ENCODE measurements at regions not wholly inside any gene's neighbourhood (a gene's known extent, or its start where the extent isn't known, plus 50 kb on each side); places are given as distances from the start of the nearest gene placed in this dataset.

DNA sequence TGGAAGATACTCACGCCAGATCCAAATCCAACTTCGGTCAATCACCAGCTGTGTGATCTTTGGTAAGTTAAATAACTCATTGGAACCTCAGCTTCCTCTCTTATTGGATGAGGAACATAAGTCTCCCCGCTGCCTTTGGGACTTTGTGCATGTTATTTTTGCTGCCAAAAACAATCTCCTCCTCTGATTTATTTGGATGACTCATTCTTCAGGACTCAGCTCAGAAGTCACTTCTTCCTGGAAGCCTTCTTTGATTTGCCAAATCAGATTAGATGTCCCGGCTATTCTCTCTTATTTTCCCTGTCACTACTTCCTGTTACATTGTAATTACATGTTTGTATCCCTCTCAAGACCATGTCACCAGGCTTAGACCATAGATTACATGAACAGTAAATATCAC is 138.0 kb upstream of the BOD1L1 start:
- Histone ChIP-seq H3K4me2 (ENCODE audit: insufficient read depth, low read length) (no peak overlapping the region), H3K9me3 (ENCODE audit: low read depth, low read length) (no peaks in the 10 kb centered on the region), H3K36me3 (ENCODE audit: insufficient read depth, low read length) (no peaks in the 10 kb centered on the region), H2AFZ (ENCODE audit: low read length) (no peak overlapping the region), H3K27me3 (ENCODE audit: insufficient read depth, low read length) (no peaks in the 10 kb centered on the region), H3K79me2 (ENCODE audit: insufficient read depth, low read length) (no peaks in the 10 kb centered on the region), H3K4me1 (ENCODE audit: insufficient read depth, low read length) (no peaks in the 10 kb centered on the region), H3K27ac (ENCODE audit: low read depth, low read length) (no peak overlapping the region), H4K20me1 (ENCODE audit: insufficient read depth, low read length) (no peaks in the 10 kb centered on the region), H3K4me3 (ENCODE audit: insufficient read depth, low read length) (no peak overlapping the region)
- no peak for DNase-seq (ENCODE audit: insufficient read length, low spot score, missing footprints)
- TF ChIP-seq, protein P1, sequence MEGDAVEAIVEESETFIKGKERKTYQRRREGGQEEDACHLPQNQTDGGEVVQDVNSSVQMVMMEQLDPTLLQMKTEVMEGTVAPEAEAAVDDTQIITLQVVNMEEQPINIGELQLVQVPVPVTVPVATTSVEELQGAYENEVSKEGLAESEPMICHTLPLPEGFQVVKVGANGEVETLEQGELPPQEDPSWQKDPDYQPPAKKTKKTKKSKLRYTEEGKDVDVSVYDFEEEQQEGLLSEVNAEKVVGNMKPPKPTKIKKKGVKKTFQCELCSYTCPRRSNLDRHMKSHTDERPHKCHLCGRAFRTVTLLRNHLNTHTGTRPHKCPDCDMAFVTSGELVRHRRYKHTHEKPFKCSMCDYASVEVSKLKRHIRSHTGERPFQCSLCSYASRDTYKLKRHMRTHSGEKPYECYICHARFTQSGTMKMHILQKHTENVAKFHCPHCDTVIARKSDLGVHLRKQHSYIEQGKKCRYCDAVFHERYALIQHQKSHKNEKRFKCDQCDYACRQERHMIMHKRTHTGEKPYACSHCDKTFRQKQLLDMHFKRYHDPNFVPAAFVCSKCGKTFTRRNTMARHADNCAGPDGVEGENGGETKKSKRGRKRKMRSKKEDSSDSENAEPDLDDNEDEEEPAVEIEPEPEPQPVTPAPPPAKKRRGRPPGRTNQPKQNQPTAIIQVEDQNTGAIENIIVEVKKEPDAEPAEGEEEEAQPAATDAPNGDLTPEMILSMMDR (IDR thresholded peaks at IDR 0.05; ENCODE audit: extremely low read depth, low read depth, low read length), result no peak

DNA sequence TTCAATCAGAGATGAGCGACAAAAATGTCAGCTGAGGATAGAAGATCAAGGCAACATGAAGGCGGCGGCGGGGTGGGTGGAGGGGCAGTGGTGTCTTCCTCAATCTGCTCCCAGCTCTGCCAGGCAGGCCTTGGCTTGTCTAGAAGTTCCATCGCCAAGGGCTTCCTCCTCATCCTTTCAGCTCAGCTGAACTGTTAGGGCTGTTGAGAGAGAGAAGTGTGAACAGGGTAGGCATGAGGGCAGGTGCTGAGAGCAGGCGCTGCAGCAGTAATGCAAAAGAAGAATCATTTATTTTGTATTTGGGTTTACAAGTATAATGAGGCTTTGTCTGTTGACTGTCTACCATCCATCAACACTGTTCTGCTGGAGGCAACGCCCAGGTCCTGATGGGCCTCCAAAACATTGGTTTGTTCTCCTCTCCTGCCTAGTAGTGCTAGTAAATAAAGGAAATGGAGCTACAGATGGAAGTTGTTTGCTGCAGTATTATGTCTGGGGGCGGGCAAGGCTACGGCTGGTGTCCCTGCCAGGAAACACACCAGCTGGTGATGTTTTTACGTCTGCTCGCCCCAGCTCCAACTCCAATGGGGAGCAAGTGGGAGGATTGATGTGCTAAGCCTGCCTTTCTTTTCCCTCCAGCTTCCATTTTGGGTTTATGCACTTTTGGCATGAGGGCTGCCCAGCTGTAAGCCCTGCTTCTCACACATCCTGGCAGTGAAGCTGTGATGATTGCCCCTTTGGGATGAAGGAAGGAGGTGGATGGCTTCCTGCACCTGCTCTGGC is 139.4 kb upstream of the BOD1L1 start:
- TF ChIP-seq, protein P1 (IDR thresholded peaks at IDR 0.05; ENCODE audit: extremely low read depth, low read depth, low read length), result no peak
- H3K4me3 ChIP-seq (ENCODE audit: insufficient read depth, low read length), result no peak overlapping the region
- H2AFZ ChIP-seq (ENCODE audit: low read length), result peak overlapping the region; percentile 43
- no peaks in the 10 kb centered on the region for H3K4me1 ChIP-seq (ENCODE audit: insufficient read depth, low read length)
- no peak for DNase-seq (ENCODE audit: insufficient read length, low spot score, missing footprints)
- no peaks in the 10 kb centered on the region for H3K9me3 ChIP-seq (ENCODE audit: low read depth, low read length)
- H3K36me3 ChIP-seq (ENCODE audit: insufficient read depth, low read length), result no peaks in the 10 kb centered on the region
- H3K27ac ChIP-seq (ENCODE audit: low read depth, low read length), result no peak overlapping the region
- no peaks in the 10 kb centered on the region for H4K20me1 ChIP-seq (ENCODE audit: insufficient read depth, low read length)
- no peaks in the 10 kb centered on the region for H3K27me3 ChIP-seq (ENCODE audit: insufficient read depth, low read length)
- H3K4me2 ChIP-seq (ENCODE audit: insufficient read depth, low read length), result no peak overlapping the region
- H3K79me2 ChIP-seq (ENCODE audit: insufficient read depth, low read length), result no peaks in the 10 kb centered on the region

DNA sequence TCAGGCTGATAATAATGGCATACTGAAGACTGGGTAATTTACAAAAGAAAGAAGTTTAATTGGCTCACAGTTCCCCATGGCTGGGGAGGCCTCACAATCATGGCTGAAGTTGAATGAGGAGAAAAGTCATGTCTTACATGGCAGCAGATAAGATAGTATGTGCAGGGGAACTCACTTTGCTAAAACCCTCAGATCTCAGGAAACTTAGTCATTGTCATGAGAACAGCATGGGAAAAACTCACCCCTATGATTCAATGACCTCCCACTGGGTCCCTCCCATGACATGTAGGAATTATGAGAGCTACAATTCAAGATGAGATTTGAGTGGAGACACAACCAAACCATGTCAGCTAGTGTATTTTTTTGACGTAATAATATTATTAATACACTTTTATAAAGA is 149.8 kb upstream of the BOD1L1 start:
- H3K36me3 ChIP-seq (ENCODE audit: insufficient read depth, low read length), result no peaks in the 10 kb centered on the region
- H2AFZ ChIP-seq (ENCODE audit: low read length), result no peak overlapping the region
- no peak overlapping the region for H3K4me3 ChIP-seq (ENCODE audit: insufficient read depth, low read length)
- no peaks in the 10 kb centered on the region for H3K9me3 ChIP-seq (ENCODE audit: low read depth, low read length)
- H4K20me1 ChIP-seq (ENCODE audit: insufficient read depth, low read length), result no peaks in the 10 kb centered on the region
- no peaks in the 10 kb centered on the region for H3K4me1 ChIP-seq (ENCODE audit: insufficient read depth, low read length)
- no peak for DNase-seq (ENCODE audit: insufficient read length, low spot score, missing footprints)
- no peak overlapping the region for H3K4me2 ChIP-seq (ENCODE audit: insufficient read depth, low read length)
- TF ChIP-seq, protein P1 (IDR thresholded peaks at IDR 0.05; ENCODE audit: extremely low read depth, low read depth, low read length), result no peak
- no peaks in the 10 kb centered on the region for H3K27me3 ChIP-seq (ENCODE audit: insufficient read depth, low read length)
- H3K79me2 ChIP-seq (ENCODE audit: insufficient read depth, low read length), result no peaks in the 10 kb centered on the region
- H3K27ac ChIP-seq (ENCODE audit: low read depth, low read length), result no peak overlapping the region

DNA sequence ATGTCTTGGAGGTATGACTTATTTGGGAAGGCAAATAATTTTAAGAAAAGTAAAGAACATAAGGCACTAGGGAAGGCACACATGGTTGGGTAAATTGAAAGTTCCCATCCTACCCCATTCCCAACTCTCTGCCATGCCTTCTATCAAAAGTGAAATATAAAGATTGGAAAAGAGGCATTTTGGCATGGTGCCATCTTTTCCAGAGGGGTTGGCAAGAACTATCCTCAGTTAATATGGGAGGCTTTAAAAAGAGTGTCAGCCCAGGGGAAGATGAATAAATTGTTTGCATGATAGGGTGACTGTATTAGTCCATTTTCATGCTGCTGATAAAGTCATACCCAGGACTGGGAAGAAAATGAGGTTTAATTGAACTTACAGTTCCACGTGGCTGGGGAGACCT is 150.8 kb upstream of the BOD1L1 start:
- H3K79me2 ChIP-seq (ENCODE audit: insufficient read depth, low read length), result no peaks in the 10 kb centered on the region
- H3K4me3 ChIP-seq (ENCODE audit: insufficient read depth, low read length), result no peak overlapping the region
- no peak overlapping the region for H3K27ac ChIP-seq (ENCODE audit: low read depth, low read length)
- H3K27me3 ChIP-seq (ENCODE audit: insufficient read depth, low read length), result no peaks in the 10 kb centered on the region
- no peak overlapping the region for H2AFZ ChIP-seq (ENCODE audit: low read length)
- H3K36me3 ChIP-seq (ENCODE audit: insufficient read depth, low read length), result no peaks in the 10 kb centered on the region
- no peak overlapping the region for H3K4me2 ChIP-seq (ENCODE audit: insufficient read depth, low read length)
- TF ChIP-seq, protein P1 (IDR thresholded peaks at IDR 0.05; ENCODE audit: extremely low read depth, low read depth, low read length), result no peak
- no peaks in the 10 kb centered on the region for H4K20me1 ChIP-seq (ENCODE audit: insufficient read depth, low read length)
- no peak for DNase-seq (ENCODE audit: insufficient read length, low spot score, missing footprints)
- no peaks in the 10 kb centered on the region for H3K4me1 ChIP-seq (ENCODE audit: insufficient read depth, low read length)
- H3K9me3 ChIP-seq (ENCODE audit: low read depth, low read length), result no peaks in the 10 kb centered on the region
